Endothelial cell of umbilical vein (primary cell): ENCODE measurements at regions not wholly inside any gene's neighbourhood (a gene's known extent, or its start where the extent isn't known, plus 50 kb on each side); places are given as distances from the start of the nearest gene placed in this dataset.

Experiments
- EZH2 ChIP-seq: IDR thresholded peaks from 2 replicates; pipeline ENCODE4 v1.6.1; 2012; ENCODE audit warnings: borderline replicate concordance, low read depth, mild to moderate bottlenecking, moderate library complexity, low read length, inconsistent platforms; ENCODE audit not compliant: severe bottlenecking
- FOS ChIP-seq: IDR thresholded peaks from 2 replicates; pipeline ENCODE4 v1.6.1; 2011; ENCODE audit warnings: mild to moderate bottlenecking, low read length, moderate library complexity, borderline replicate concordance; ENCODE audit not compliant: insufficient read depth
- JUN ChIP-seq: IDR thresholded peaks from 2 replicates; pipeline ENCODE4 v1.6.1; 2011; ENCODE audit warnings: borderline replicate concordance, low read depth; ENCODE audit not compliant: insufficient read length, insufficient read depth
- POLR2A ChIP-seq: IDR thresholded peaks from 2 replicates; pipeline ENCODE4 v1.6.1; 2012; ENCODE audit warnings: low read depth, mild to moderate bottlenecking, control low read depth, low read length
- POLR2AphosphoS5 ChIP-seq: IDR thresholded peaks from 2 replicates; pipeline ENCODE4 v1.6.1; 2012; ENCODE audit warnings: low read depth, mild to moderate bottlenecking, control low read depth, low read length, moderate library complexity; ENCODE audit not compliant: insufficient read depth
- TF ChIP-seq, protein P1 (sequence below), 2 donors: IDR thresholded peaks; 1 replicate in 1 of 2; 2 replicates in 1 of 2; pipeline ENCODE4 v1.5.1; 2011; ENCODE audit warnings: low read length in 2 of 2, mild to moderate bottlenecking in 2 of 2, moderate library complexity in 2 of 2, control low read depth in 1 of 2, inconsistent platforms in 1 of 2, low read depth in 1 of 2; ENCODE audit not compliant: insufficient read depth in 1 of 2; ENCODE audit errors: extremely low read depth in 1 of 2

DNA sequence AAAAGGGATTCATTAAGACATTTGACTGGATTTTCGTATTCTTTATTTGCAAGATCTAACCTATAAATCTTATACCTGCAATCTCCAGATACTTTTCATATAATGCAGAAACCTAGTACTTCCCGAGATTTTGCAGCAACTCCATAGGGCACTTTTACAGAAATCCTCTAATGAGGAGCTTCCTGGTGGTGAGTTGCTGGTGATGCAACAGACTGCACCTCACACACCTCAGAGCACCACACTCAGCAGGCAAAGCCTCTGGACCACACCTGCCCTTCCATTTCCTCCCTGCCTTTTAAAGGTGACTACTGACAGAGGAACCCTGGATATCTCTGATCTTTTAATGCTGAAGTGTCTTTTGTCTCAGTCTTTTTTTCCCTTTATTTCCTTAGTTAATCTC, 289.4 kb downstream of the TRAM1L1 start:
- TF ChIP-seq POLR2AphosphoS5: no peak
- no peak for TF ChIP-seq POLR2A
- TF ChIP-seq, protein P1, sequence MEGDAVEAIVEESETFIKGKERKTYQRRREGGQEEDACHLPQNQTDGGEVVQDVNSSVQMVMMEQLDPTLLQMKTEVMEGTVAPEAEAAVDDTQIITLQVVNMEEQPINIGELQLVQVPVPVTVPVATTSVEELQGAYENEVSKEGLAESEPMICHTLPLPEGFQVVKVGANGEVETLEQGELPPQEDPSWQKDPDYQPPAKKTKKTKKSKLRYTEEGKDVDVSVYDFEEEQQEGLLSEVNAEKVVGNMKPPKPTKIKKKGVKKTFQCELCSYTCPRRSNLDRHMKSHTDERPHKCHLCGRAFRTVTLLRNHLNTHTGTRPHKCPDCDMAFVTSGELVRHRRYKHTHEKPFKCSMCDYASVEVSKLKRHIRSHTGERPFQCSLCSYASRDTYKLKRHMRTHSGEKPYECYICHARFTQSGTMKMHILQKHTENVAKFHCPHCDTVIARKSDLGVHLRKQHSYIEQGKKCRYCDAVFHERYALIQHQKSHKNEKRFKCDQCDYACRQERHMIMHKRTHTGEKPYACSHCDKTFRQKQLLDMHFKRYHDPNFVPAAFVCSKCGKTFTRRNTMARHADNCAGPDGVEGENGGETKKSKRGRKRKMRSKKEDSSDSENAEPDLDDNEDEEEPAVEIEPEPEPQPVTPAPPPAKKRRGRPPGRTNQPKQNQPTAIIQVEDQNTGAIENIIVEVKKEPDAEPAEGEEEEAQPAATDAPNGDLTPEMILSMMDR (IDR thresholded peaks at IDR 0.05; ENCODE audit: extremely low read depth in 1 of 2, insufficient read depth in 1 of 2, low read depth in 1 of 2, low read length in 2 of 2): no peak
- TF ChIP-seq EZH2: no peak
- no peak for TF ChIP-seq JUN
- TF ChIP-seq FOS: no peak
